SK-MEL-5 (cell line): ENCODE measurements at regions not wholly inside any gene's neighbourhood (a gene's known extent, or its start where the extent isn't known, plus 50 kb on each side); places are given as distances from the start of the nearest gene placed in this dataset.
"Not testable (repeated sequence)": the region's sequence is repeated elsewhere in the genome, so short reads cannot be mapped to it uniquely, and the experiment has no call there.

Experiments
- DNase-seq: peaks from one replicate; pipeline ENCODE4 v3.0.0-alpha.2; 2016; ENCODE audit warnings: low read depth, low spot score
- in situ Hi-C: cut with HindIII; loops from 2 replicates; pipeline ENCODE4 v1.10.0; 2016; ENCODE audit warnings: low sequenced_read_pairs, high pct_unique_total_duplicates, low pct_unique_long_range_greater_than_20kb

GRCh38 chr15:38638811-38639210 is 74.2 kb upstream of the RASGRP1 start:
- in situ Hi-C loops = no loop called here
- DNase-seq = no peak

- DNase-seq = no peak
- in situ Hi-C loops = no loop called here
Measured at GRCh38 chr15:38642689-38643270, 78.2 kb upstream of the RASGRP1 start.

DNA sequence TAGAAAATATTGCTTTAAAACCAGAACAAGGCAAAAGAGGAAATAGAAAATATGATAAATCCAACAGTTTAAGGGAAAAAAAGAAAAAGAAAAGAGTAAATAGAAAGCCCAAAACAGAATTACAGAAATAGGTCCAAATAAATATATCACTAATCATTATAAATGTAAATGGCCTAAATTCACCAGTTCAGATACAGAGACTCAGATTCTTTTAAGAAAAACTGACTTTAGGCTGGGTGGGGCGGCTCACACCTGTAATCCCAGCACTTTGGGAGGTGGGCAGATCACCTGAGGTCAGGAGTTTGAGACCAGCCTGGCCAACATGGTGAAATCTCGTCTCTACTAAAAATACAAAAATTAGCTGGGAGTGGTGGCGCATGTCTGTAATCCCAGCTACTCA is 79.7 kb upstream of the RASGRP1 start:
- in situ Hi-C loops, DNase-seq: not testable (repeated sequence)

DNA sequence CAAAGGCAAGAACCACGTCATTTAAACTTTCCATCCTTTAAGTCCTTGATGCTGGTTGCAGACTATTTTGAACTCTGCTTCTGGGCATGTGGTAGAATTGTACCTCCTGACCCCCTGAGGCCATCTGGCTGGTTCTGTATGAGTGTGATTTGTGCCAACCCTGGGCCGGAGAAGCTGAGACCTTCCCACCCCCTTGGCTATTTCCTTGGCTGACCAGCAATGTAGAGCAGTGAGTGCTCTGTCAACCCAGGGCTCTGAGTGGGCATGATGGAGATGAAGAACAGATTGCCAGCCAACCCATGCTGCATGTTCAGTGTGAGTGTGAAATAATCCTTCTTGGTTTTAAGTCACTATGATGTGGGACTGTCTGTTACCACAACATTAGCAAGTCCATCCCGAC is 82.1 kb upstream of the RASGRP1 start:
- no peak for DNase-seq
- in situ Hi-C loops = no loop called here

- DNase-seq = peak; percentile 69
- in situ Hi-C loops = no loop called here
Measured at GRCh38 chr15:38647683-38648082, 83.1 kb upstream of the RASGRP1 start.

DNA sequence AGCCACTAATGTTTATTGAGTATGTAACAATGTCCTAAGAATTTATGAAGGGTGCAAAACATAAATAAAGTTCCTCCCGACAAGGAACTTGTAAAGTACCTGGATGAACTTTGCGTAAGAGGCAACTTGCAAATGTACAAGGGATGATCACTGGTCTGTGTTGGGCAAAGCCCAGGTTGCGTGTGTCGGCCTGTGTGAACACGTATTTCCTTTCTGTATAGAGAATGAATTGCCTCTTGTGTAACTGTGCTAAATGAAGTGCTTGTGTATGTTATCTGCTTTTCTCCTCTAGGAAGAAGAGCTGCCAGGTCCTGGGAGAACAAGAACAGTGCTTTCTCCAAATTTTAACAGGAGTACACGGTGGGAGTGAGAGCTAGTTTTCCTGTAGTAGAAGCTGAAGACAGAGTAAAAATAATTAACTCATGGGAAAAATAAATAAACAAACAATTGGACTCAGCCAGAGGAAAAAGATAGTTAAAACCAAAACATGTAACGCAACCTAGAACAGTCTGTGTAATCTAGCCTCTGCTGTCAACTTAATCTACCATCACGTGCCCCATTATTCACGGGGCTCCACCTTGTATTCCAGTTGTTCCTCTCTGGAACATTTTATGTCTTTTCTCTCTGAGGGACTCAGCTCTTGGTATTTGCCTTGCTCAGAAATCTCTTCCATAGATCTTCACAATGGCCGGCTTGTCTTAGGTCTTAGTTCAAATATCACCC is 83.7 kb upstream of the RASGRP1 start:
- in situ Hi-C loops = no loop called here
- peak; percentile 81 for DNase-seq

GRCh38 chr15:38650384-38650783 is 85.8 kb upstream of the RASGRP1 start:
- DNase-seq = no peak
- in situ Hi-C loops = no loop called here

DNA sequence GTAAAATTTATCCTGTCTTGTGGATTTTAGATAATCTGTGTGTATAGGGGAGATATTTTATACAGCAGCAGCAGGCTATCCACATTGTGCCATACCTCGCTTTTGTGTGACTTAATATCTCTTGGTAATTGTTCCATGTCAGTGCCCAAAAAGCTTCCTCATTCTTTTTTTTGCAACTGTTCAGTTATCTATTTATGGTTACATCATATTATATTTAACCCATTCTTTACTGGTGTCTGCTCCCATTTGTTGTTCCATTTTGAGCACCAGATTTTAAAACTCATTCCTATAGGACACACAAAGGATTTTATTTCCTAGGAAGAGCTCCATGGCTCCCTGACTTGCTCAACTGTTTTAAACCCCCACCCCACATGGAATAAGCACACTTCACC is 86.3 kb upstream of the RASGRP1 start:
- in situ Hi-C loops = no loop called here
- DNase-seq = no peak

- in situ Hi-C loops = no loop called here
- no peak for DNase-seq
Measured at GRCh38 chr15:38651328-38652038, 86.9 kb upstream of the RASGRP1 start.

DNA sequence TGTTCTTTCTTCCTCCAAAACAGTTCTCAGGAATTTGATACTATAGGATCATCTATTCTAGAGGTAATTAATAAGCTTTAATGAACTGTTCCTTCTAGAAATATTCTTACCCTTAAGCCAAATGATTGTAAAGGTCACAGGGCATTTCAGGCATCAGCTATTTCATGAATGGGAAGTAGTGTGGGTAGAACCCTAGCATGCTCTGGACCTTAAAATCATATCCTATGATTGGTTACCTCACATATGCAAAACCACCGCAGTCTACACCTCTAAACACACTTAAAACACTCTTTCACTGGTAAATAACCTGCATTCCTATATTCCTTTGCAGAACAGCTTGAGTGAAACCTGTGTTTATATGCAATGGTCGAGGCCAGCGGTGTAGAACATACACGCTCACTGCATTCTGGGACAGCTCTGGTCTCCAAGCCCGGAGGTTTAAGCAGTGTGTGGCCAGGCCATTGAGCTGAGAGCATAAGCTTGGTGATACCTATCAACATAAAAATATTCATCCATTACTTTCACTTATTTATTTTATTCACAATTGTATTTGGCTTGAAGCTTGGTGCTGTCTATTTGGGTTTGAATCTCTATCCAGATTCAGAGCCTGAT is 87.7 kb upstream of the RASGRP1 start:
- DNase-seq = no peak
- in situ Hi-C loops = no loop called here

GRCh38 chr15:38652998-38653397 is 88.4 kb upstream of the RASGRP1 start:
- in situ Hi-C loops = no loop called here
- no peak for DNase-seq

DNA sequence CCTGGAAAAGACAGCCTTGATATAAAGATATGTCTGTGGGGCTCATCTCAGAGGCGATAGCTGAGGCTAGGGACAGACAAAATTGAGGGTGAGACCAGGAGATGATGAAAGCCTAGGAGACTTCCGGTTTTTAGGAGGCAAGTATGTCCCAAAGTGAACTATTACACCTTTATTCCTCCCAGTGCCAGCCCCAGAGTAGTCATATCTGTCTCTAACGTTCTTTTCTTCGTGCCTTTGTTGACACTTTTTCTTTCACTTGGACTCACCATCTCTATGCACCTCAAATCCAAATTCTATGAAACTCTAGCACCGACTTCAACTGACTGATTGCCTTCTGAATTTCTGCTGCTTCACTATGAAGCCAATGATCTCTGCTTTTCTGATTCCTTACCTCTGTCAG is 93.8 kb upstream of the RASGRP1 start:
- no peak for DNase-seq
- in situ Hi-C loops = no loop called here

GRCh38 chr15:38660738-38661137 is 96.1 kb upstream of the RASGRP1 start:
- in situ Hi-C loops = no loop called here
- no peak for DNase-seq

- no peak for DNase-seq
- in situ Hi-C loops = no loop called here
Measured at GRCh38 chr15:38662033-38662802, 97.6 kb upstream of the RASGRP1 start.

GRCh38 chr15:38662805-38663204 is 98.2 kb upstream of the RASGRP1 start:
- no peak for DNase-seq
- in situ Hi-C loops = no loop called here

- in situ Hi-C loops = no loop called here
- no peak for DNase-seq
Measured at GRCh38 chr15:38665586-38666305, 101.1 kb upstream of the RASGRP1 start.

DNA sequence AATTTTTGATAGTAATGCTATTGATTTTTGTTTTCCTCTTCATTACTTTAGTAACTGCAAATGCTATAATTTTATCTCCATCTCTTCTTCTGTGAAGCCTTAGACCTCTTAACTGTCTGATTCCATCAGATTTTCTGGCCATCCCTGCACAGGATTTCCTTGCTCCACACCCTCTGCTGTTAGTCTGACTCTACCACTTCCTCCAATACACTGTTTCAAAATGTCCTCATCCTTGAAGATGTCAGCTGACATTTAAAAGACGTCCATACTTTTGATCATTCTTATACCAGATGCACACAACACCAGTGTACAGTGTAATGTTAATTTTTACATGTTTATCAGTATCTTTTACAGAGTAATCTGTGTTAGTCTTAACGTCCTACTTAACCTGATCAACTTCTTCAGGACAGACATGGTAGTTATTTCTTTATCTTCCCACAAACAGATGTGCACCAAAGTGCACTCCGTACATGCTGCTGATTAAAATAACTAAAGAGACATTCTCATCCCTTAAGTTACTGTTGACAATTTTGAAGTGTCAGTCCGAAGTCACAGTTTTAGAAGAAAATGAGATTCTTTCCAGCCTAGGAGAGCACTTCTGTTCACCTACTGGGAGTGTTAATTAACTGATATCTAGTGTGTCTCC is 102.4 kb upstream of the RASGRP1 start:
- in situ Hi-C loops = no loop called here
- no peak for DNase-seq
